Osteocyte (in vitro differentiated cells): ENCODE measurements at regions not wholly inside any gene's neighbourhood (a gene's known extent, or its start where the extent isn't known, plus 50 kb on each side); places are given as distances from the start of the nearest gene placed in this dataset.
A peak's percentile ranks its signal among the peaks of the same experiment; 100 is the strongest.

Source experiments
- DNase-seq: peaks from one replicate; pipeline ENCODE4 v3.0.0; 2021; ENCODE audit warnings: mixed read lengths; ENCODE audit not compliant: unreplicated experiment; ENCODE audit errors: extremely low spot score
- H3K27ac Mint-ChIP-seq: one replicate; pipeline ENCODE4 v1.8.0; 2021; ENCODE audit warnings: mild to moderate bottlenecking, mixed read lengths; ENCODE audit not compliant: unreplicated experiment
- H3K27me3 Mint-ChIP-seq: one replicate; pipeline ENCODE4 v1.8.0; 2021; ENCODE audit warnings: mixed read lengths; ENCODE audit not compliant: unreplicated experiment
- H3K36me3 Mint-ChIP-seq: one replicate; pipeline ENCODE4 v1.8.0; 2021; ENCODE audit warnings: mixed read lengths; ENCODE audit not compliant: unreplicated experiment
- H3K4me1 Mint-ChIP-seq: one replicate; pipeline ENCODE4 v1.8.0; 2021; ENCODE audit warnings: mixed read lengths; ENCODE audit not compliant: unreplicated experiment
- H3K4me3 Mint-ChIP-seq: one replicate; pipeline ENCODE4 v1.8.0; 2021; ENCODE audit warnings: mild to moderate bottlenecking, moderate library complexity, mixed read lengths; ENCODE audit not compliant: unreplicated experiment
- H3K9me3 Mint-ChIP-seq: one replicate; pipeline ENCODE4 v1.8.0; 2021; ENCODE audit warnings: mixed read lengths; ENCODE audit not compliant: unreplicated experiment
- TF ChIP-seq, protein P1 (sequence below): fragments of 200-600 bp; sonication (generic); IDR thresholded peaks from 2 replicates; pipeline ENCODE4 v1.5.0; 2021; ENCODE audit warnings: antibody characterized with exemption, mild to moderate bottlenecking, moderate library complexity

DNA sequence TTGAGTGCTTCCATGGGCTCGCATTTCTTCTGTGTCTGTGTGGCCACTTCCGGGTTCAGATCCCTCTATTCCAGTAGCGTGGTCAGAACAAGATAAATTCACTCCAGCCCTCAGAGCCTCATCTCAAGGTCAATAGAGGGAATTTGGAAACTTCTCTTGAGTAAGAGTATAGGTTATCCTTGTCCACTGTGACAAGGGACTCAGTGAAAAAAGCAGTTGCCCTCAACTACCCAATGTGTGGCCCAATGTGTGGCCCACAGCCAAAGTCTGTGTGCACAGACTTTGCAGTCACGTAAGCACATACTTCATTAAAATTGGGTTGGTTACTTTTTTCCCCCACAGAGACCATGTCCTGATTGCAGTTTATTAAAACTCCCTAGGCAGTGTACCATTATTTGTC, 305.6 kb upstream of the SEMA6D start:
- Mint-ChIP-seq H3K27ac (no peak overlapping the region), H3K27me3 (no peaks in the 10 kb centered on the region), H3K4me3 (no peak overlapping the region), H3K9me3 (no peaks in the 10 kb centered on the region), H3K4me1 (peaks cover 14% of the 10 kb centered on the region), H3K36me3 (no peaks in the 10 kb centered on the region)
- DNase-seq = no peak
- TF ChIP-seq, protein P1, sequence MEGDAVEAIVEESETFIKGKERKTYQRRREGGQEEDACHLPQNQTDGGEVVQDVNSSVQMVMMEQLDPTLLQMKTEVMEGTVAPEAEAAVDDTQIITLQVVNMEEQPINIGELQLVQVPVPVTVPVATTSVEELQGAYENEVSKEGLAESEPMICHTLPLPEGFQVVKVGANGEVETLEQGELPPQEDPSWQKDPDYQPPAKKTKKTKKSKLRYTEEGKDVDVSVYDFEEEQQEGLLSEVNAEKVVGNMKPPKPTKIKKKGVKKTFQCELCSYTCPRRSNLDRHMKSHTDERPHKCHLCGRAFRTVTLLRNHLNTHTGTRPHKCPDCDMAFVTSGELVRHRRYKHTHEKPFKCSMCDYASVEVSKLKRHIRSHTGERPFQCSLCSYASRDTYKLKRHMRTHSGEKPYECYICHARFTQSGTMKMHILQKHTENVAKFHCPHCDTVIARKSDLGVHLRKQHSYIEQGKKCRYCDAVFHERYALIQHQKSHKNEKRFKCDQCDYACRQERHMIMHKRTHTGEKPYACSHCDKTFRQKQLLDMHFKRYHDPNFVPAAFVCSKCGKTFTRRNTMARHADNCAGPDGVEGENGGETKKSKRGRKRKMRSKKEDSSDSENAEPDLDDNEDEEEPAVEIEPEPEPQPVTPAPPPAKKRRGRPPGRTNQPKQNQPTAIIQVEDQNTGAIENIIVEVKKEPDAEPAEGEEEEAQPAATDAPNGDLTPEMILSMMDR = no peak

DNA sequence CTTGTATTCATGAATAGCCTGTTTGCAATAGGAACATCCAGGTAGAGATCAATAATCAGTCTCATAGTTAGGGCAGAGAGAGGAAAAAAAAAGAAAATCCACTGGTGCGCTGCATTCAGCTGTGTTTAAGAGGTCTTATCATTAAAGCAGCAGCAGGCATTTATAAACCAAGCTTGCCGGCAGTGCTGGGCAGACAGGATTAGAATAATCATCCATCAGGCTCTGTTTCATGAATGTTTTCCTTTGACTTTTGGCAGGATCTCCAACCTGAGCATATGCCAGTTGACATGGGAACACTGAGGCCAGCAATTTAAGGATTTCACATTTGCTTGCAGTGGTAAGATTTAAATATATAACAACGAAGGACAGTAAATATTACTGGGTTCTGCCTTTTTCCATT, 305.2 kb upstream of the SEMA6D start:
- no peak overlapping the region for H3K4me3 Mint-ChIP-seq
- H3K9me3 Mint-ChIP-seq = no peaks in the 10 kb centered on the region
- no peaks in the 10 kb centered on the region for H3K27me3 Mint-ChIP-seq
- peaks cover 14% of the 10 kb centered on the region for H3K4me1 Mint-ChIP-seq
- no peak for DNase-seq
- TF ChIP-seq, protein P1 = no peak
- H3K27ac Mint-ChIP-seq = no peak overlapping the region
- H3K36me3 Mint-ChIP-seq = no peaks in the 10 kb centered on the region

DNA sequence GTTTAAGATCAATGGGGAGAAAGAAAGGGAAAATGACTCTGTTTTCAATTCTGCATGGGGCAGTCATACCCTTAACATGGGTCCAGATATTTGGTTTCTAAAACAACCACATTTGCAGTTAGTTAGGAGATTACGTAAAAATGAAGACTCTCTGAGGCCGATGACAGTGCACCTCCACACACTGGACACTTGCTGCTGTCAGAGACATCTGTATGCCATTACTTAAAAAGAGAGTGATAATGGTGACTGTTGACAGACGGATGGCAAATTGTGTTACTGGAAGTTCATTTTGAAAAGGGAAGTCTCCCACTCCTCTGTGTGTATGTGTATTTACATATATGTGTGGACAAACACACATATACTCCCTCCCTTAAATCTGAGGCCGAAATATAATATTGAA, 304.5 kb upstream of the SEMA6D start:
- H3K36me3 Mint-ChIP-seq = no peaks in the 10 kb centered on the region

DNA sequence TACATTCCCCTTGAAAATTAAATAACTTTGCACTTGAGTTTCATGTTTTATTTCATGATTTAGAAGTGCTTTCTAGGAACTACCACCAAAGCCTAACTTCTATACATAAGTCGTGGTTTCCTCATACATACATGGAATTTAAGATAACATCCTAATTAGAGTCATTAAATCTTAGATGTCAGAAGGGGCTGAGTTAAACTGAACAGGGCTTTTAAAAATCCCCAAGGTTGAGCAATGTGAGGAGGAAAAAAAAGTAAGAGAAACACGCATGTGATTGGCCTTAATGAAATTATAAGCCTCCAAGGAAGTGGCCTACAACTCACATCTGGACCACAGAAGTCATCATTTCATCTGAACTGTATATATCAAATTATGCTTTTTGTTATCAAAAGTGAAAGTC, 303.1 kb upstream of the SEMA6D start:
- DNase-seq = no peak
- TF ChIP-seq, protein P1 = no peak
- Mint-ChIP-seq H3K4me3 (no peak overlapping the region), H3K36me3 (no peaks in the 10 kb centered on the region), H3K4me1 (peaks cover 14% of the 10 kb centered on the region), H3K27me3 (no peaks in the 10 kb centered on the region), H3K27ac (no peak overlapping the region), H3K9me3 (no peaks in the 10 kb centered on the region)

More for the DNA sequence above, 304.5 kb upstream of the SEMA6D start:
- Mint-ChIP-seq H3K27ac (no peak overlapping the region), H3K4me3 (no peak overlapping the region), H3K4me1 (peaks cover 14% of the 10 kb centered on the region), H3K9me3 (no peaks in the 10 kb centered on the region), H3K27me3 (no peaks in the 10 kb centered on the region)
- TF ChIP-seq, protein P1 = no peak
- no peak for DNase-seq

DNA sequence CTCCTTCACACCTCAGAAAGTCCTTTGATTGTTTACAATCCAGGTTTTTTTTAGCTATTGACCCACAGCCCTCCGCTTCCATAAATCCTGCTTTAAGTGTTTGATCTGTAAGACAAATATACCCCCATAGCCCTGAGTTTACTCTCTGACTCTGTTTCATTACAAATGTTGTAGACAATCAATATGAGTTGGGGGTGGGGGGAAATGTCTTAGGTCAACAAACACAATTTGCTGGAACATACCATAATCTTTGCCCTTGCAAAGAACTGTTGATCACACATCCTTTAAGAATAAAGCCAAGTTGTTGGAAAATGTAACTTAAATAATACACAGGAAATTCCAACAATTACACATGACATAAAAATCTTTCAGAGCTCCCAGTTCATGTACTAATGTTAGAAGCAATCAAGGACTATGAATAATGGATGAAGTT, 301.8 kb upstream of the SEMA6D start:
- Mint-ChIP-seq H3K4me1 (peaks cover 14% of the 10 kb centered on the region), H3K4me3 (no peak overlapping the region), H3K36me3 (no peaks in the 10 kb centered on the region), H3K9me3 (no peaks in the 10 kb centered on the region), H3K27ac (peak overlapping the region; percentile 23), H3K27me3 (no peaks in the 10 kb centered on the region)
- TF ChIP-seq, protein P1 = no peak
- DNase-seq = no peak
